A549 (cell line): ENCODE measurements at regions not wholly inside any gene's neighbourhood (a gene's known extent, or its start where the extent isn't known, plus 50 kb on each side); places are given as distances from the start of the nearest gene placed in this dataset.

Experiments used
- CEBPB ChIP-seq, 2 experiments: fragments of >200 bp in 1 of 2; sonication (Bioruptor Twin) in 1 of 2; formaldehyde crosslinking in 1 of 2; IDR thresholded peaks; 2 replicates each; pipeline ENCODE4 v1.6.1; 2012 to 2016
- CHD4 ChIP-seq: fragments of 200-600 bp; sonication (generic); IDR thresholded peaks from 2 replicates; pipeline ENCODE4 v1.6.1; 2016; ENCODE audit warnings: antibody characterized with exemption, mild to moderate bottlenecking, borderline replicate concordance
- CTCF ChIP-seq: fragments of >200 bp; sonication (Bioruptor Twin); formaldehyde crosslinking; IDR thresholded peaks from 3 replicates; pipeline ENCODE4 v1.5.1; 2016
- MAZ ChIP-seq: fragments of 150-350 bp; IDR thresholded peaks from 2 replicates; pipeline ENCODE4 v1.6.1; 2014; ENCODE audit warnings: antibody characterized with exemption, low read depth, low read length, borderline replicate concordance
- POLR2A ChIP-seq: IDR thresholded peaks from 2 replicates; pipeline ENCODE4 v1.6.1; 2012; ENCODE audit warnings: mild to moderate bottlenecking, low read length
- REST ChIP-seq: fragments of 200-600 bp; sonication (generic); IDR thresholded peaks from 2 replicates; pipeline ENCODE4 v1.6.1; 2016; ENCODE audit warnings: antibody characterized with exemption, mild to moderate bottlenecking, moderate library complexity
- RFX5 ChIP-seq: fragments of 450-650 bp; IDR thresholded peaks from 2 replicates; pipeline ENCODE4 v1.7.1; 2014; ENCODE audit warnings: antibody characterized with exemption, mild to moderate bottlenecking, moderate library complexity
- RNF2 ChIP-seq: fragments of 200-600 bp; sonication (generic); IDR thresholded peaks from 2 replicates; pipeline ENCODE4 v1.6.1; 2016; ENCODE audit warnings: low read depth, mild to moderate bottlenecking, antibody characterized with exemption, moderate library complexity, borderline replicate concordance
- ZSCAN20 ChIP-seq: fragments of 250-450 bp; sonication (Bioruptor Pico); IDR thresholded peaks from 2 replicates; pipeline ENCODE4 v1.8.0; 2022; ENCODE audit warnings: mild to moderate bottlenecking, moderate library complexity

- no peak for TF ChIP-seq POLR2A
- no peak for TF ChIP-seq RFX5
- TF ChIP-seq CTCF, result no peak
- no peak for TF ChIP-seq RNF2
- no peak for TF ChIP-seq REST
- no peak for TF ChIP-seq ZSCAN20
- no peak for TF ChIP-seq MAZ
- TF ChIP-seq CHD4, result no peak
- no peak for TF ChIP-seq CEBPB (IDR thresholded peaks at IDR 0.05)
These were observed 1178.9 kb downstream of the FLRT2 start for GRCh38 chr14:86708846-86709339.
